A673 (cell line): ENCODE measurements at regions not wholly inside any gene's neighbourhood (a gene's known extent, or its start where the extent isn't known, plus 50 kb on each side); places are given as distances from the start of the nearest gene placed in this dataset.

Experiments used
- BruUV-seq: library from RNA; stranded (reverse); fragments of 400-500 nt; replicated peaks from 2 replicates; lab custom pipeline; 2021; lab: Mats Ljungman, UMichigan
- CTCF ChIA-PET: fragments of 300-600 bp; sonication (Branson Sonifier 250); formaldehyde crosslinking; loops from one replicate; lab custom pipeline; 2022; ENCODE audit warnings: antibody characterized with exemption; lab: Charles Lee
- POLR2A ChIA-PET: fragments of 300-600 bp; sonication (Branson Sonifier 250); formaldehyde crosslinking; loops from one replicate; lab custom pipeline; 2022; ENCODE audit warnings: antibody characterized with exemption; ENCODE audit not compliant: low non-redundant PET; lab: Charles Lee
- DNase-seq: peaks from one replicate; pipeline ENCODE4 v3.0.0-alpha.2; 2015; ENCODE audit warnings: low spot score
- H3K27ac ChIP-seq: fragments of 200-600 bp; sonication (generic); 2 replicates; pipeline ENCODE4 v1.5.1; 2016; ENCODE audit warnings: mixed run types, low read depth, mild to moderate bottlenecking, mixed read lengths, antibody characterized with exemption, low read length; ENCODE audit not compliant: poor library complexity, severe bottlenecking
- H3K27me3 ChIP-seq: fragments of 200-600 bp; sonication (generic); replicated peaks from 2 replicates; pipeline ENCODE4 v1.6.1; 2017; ENCODE audit warnings: mixed run types, low read depth, mild to moderate bottlenecking, mixed read lengths, antibody characterized with exemption, low read length; ENCODE audit not compliant: insufficient read depth, poor library complexity
- H3K36me3 ChIP-seq: fragments of 200-600 bp; sonication (generic); 2 replicates; pipeline ENCODE4 v1.6.1; 2016; ENCODE audit warnings: mixed run types, mild to moderate bottlenecking, mixed read lengths, antibody characterized with exemption, low read length; ENCODE audit not compliant: insufficient read depth, poor library complexity, severe bottlenecking
- H3K4me1 ChIP-seq: fragments of 200-600 bp; sonication (generic); 2 replicates; pipeline ENCODE4 v1.6.1; 2017; ENCODE audit warnings: mixed run types, mild to moderate bottlenecking, mixed read lengths, antibody characterized with exemption, low read length; ENCODE audit not compliant: insufficient read depth, poor library complexity, severe bottlenecking
- H3K4me3 ChIP-seq: fragments of 200-600 bp; sonication (generic); 2 replicates; pipeline ENCODE4 v1.5.1; 2016; ENCODE audit warnings: low read depth, mixed run types, mild to moderate bottlenecking, mixed read lengths, low read length; ENCODE audit not compliant: poor library complexity, severe bottlenecking
- H3K9me3 ChIP-seq: fragments of 200-600 bp; sonication (generic); 2 replicates; pipeline ENCODE4 v1.6.1; 2016; ENCODE audit warnings: mixed run types, low read depth, mild to moderate bottlenecking, mixed read lengths, antibody characterized with exemption, low read length; ENCODE audit not compliant: poor library complexity, severe bottlenecking
- CTCF ChIP-seq: fragments of 300-800, 200-600 bp; sonication (generic); conservative IDR thresholded peaks from 2 replicates; pipeline ENCODE4 v1.5.1; 2017; ENCODE audit warnings: low read depth, mild to moderate bottlenecking, antibody characterized with exemption, low read length, moderate library complexity, mixed read lengths
- EZH2 ChIP-seq: fragments of 200-600 bp; sonication (generic); IDR thresholded peaks from 2 replicates; pipeline ENCODE4 v1.6.1; 2017; ENCODE audit warnings: borderline replicate concordance, low read depth, mild to moderate bottlenecking, mixed read lengths, antibody characterized with exemption, low read length; ENCODE audit not compliant: poor library complexity, severe bottlenecking
- intact Hi-C: fragments of 100-400 bp; cut with micrococcal nuclease; formaldehyde crosslinking; loops from one replicate; pipeline ENCODE4 v1.10.0; 2022; ENCODE audit not compliant: unreplicated experiment

DNA sequence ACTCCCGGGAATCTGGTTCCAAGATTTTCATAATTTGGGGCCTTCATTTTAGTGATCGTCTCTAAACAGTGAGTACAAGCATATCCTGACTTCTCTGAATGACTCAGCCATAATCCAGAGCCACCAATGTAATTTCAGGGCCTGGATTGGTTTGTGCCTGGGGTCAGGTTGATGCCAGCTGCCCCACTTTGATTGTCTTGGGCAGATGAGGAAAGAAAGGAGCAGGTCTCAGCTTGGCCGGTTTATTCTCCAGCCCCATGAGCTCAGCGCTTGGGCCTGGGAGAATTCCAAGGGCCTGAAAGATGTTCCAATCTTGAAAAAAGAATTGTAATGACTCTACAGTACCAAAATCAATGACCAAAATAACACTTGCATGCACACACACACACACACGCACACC is 71.2 kb upstream of the ECE1 start:
- ChIA-PET POLR2A (no interaction called here), CTCF (interaction anchor here (0.5 kb wide), 1 partner anchor 107 kb away, joined by 3 read pairs; no protein-coding TSS in a partner anchor)
- intact Hi-C loops: no loop called here
- H3K4me3 ChIP-seq: no peak overlapping the region
- no peaks in the 10 kb centered on the region for H3K36me3 ChIP-seq
- no TSS peak for BruUV-seq
- no peak overlapping the region for H3K27ac ChIP-seq
- no peak for TF ChIP-seq EZH2
- TF ChIP-seq CTCF: no peak
- H3K27me3 ChIP-seq: no peaks in the 10 kb centered on the region
- no peak for DNase-seq
- H3K9me3 ChIP-seq: no peaks in the 10 kb centered on the region
- H3K4me1 ChIP-seq: no peaks in the 10 kb centered on the region

DNA sequence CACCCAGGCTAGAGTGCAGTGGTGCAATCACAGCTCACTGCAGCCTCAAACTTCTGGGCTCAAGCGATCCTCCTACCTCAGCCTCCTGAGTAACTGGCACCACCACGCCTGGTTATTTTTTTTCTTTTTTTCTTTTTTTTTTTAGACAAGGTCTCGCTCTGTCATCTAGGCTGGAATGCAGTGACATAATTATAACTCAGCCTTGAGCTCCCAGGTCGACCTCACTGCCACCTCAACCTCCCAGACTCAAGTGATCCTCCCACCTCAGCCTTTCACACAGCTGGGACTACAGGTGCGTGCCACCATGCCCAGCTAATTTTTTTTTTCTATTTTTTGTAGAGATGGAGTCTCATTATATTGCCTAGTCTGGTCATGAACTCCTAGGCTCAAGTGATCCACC is 66.9 kb upstream of the ECE1 start:
- BruUV-seq: no TSS peak
- intact Hi-C loops: no loop called here
- no peaks in the 10 kb centered on the region for H3K36me3 ChIP-seq
- no peaks in the 10 kb centered on the region for H3K4me1 ChIP-seq
- CTCF ChIA-PET: no interaction called here
- POLR2A ChIA-PET: no interaction called here
- no peaks in the 10 kb centered on the region for H3K9me3 ChIP-seq
- H3K27me3 ChIP-seq: no peaks in the 10 kb centered on the region
- no peak overlapping the region for H3K27ac ChIP-seq
- DNase-seq: no peak
- H3K4me3 ChIP-seq: no peak overlapping the region
- TF ChIP-seq CTCF (no peak), EZH2 (no peak)

DNA sequence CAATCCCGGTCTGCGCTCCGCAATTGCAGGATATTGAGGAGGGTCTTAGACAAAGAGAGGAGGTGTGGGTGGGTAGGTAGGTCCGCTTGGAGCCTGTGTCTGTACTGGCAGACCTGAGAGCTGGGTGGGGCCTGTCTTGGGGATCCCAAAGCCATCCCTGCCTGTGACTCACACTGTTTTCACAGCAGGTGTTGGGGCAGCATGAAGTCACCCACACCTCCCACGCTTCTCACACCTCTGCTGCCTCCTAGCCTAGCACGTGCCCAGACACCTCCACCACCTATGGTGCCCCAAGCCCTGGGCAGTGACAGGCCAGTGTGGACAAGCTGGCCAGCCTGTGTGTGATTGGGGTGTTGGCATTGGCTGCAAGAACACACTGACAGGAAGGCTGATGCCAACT is 65.7 kb upstream of the ECE1 start:
- no peaks in the 10 kb centered on the region for H3K36me3 ChIP-seq
- CTCF ChIA-PET: no interaction called here

More for the DNA sequence above, 65.7 kb upstream of the ECE1 start:
- H3K4me3 ChIP-seq: no peak overlapping the region
- POLR2A ChIA-PET: no interaction called here
- BruUV-seq: no TSS peak
- no peak for DNase-seq
- H3K27ac ChIP-seq: no peak overlapping the region
- intact Hi-C loops: no loop called here
- H3K9me3 ChIP-seq: no peaks in the 10 kb centered on the region
- H3K4me1 ChIP-seq: no peaks in the 10 kb centered on the region
- no peaks in the 10 kb centered on the region for H3K27me3 ChIP-seq
- TF ChIP-seq EZH2: no peak
- no peak for TF ChIP-seq CTCF
